ENCODE measurements at regions not wholly inside any gene's neighbourhood (a gene's known extent, or its start where the extent isn't known, plus 50 kb on each side); places are given as distances from the start of the nearest gene placed in this dataset.
"Not testable (repeated sequence)": the region's sequence is repeated elsewhere in the genome, so short reads cannot be mapped to it uniquely, and the experiment has no call there.

- not testable (repeated sequence) for DNase-seq
These were observed 197.4 kb downstream of the BANP start for GRCh38 chr16:88148682-88149081.

DNA sequence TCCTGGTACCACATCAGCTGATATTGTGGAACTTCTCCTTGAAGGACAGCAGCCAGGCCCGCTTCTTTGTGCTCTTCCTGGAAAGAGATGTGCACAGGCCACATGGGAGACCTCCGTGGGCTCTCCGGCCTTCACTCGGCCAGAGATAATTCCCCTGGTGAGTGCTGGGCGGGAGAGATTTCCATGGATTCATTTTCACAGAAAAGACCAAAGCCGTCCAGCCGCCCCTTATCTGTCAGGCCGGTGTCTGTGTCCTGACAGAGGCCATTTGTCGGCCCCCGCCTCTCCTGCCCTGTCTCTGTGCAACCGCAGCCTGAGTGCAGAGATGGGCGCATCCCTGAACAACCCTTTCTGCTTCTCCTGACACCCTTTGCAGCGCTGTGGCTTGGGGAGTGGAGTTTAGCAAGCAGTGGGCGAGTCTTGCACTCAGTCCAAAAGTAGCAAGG is 197.9 kb downstream of the BANP start:
- DNase-seq, result not testable (repeated sequence)

DNA sequence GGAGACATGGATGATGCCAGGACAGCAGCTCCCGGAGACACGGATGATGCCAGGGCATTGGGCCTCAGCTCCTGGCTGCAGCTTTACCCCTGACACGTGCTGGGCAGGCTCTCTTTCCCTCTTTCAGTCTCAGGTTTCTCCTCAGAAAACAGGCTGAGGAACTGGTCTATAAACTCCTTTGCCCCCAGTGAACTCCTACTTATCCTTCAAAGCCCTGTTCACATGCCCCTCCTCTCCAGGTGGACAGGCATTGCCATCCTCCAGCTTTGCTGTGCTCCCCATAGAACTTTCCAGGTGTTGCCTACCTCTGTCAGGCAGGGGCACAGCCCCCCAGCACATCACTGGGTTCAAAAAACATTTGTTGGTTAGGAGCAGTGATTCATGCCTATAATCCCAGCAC is 198.4 kb downstream of the BANP start:
- DNase-seq, result not testable (repeated sequence)

DNA sequence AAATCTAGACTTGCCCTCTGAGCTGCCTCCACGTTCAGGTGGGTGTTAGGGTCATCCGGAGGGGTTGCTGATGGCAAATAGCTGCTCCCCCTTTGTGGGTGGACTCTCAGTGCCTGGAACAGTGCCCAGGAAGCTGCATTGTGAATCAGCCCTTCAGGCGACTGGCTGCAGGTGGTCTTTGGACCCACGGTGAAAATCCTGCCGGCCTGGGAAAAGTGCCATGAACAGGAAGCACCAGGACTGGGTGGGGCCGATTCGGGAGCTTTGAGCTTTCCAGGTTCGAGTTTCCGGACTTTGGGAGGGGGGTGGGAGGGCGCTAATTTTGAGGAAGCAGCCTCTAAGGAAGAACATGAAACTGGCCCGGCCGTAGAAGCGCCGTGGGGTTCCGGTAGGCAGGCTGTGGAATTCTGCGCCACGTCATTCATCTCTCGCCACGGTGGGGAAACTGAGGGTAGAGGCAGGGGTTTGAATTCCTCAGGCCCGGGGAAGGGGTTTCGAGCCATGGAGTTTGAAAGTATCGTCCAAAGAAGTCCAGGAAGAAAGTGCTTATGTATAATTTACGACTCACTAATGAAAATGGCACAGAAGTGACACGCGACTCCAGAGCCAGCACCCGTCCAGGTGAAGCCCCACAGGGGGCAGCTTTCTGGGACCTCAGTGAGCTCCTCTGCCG is 199.4 kb downstream of the BANP start:
- DNase-seq, result not testable (repeated sequence)

- DNase-seq, result not testable (repeated sequence)
These were observed 199.9 kb downstream of the BANP start for GRCh38 chr16:88151129-88151499.

GRCh38 chr16:88151859-88152843 is 200.9 kb downstream of the BANP start:
- not testable (repeated sequence) for DNase-seq

- not testable (repeated sequence) for DNase-seq
These were observed 201.6 kb downstream of the BANP start for GRCh38 chr16:88152879-88153278.

DNA sequence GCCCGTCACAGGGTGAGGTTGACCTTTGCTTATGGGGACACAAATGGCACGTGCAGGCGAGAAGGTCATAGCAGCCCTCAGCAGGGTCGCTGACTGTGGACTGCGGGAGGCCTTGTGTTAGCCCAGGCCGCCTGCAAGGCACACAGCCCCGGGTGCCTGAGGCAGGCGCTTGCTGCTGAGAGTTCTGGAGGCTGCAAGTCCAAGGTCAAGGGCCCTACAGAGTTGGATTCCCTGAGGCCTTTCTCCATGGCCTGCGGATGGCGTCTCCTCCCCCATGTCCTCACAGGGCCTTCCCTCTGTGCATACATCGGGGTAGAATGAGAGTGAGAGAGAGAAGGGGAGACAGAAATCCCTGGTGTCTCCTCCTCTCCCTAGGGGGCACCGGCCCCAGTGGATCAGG is 202.3 kb downstream of the BANP start:
- not testable (repeated sequence) for DNase-seq

GRCh38 chr16:88154886-88155285 is 203.7 kb downstream of the BANP start:
- DNase-seq, result not testable (repeated sequence)

- DNase-seq, result not testable (repeated sequence)
These were observed 204.4 kb downstream of the BANP start for GRCh38 chr16:88155681-88156080.

DNA sequence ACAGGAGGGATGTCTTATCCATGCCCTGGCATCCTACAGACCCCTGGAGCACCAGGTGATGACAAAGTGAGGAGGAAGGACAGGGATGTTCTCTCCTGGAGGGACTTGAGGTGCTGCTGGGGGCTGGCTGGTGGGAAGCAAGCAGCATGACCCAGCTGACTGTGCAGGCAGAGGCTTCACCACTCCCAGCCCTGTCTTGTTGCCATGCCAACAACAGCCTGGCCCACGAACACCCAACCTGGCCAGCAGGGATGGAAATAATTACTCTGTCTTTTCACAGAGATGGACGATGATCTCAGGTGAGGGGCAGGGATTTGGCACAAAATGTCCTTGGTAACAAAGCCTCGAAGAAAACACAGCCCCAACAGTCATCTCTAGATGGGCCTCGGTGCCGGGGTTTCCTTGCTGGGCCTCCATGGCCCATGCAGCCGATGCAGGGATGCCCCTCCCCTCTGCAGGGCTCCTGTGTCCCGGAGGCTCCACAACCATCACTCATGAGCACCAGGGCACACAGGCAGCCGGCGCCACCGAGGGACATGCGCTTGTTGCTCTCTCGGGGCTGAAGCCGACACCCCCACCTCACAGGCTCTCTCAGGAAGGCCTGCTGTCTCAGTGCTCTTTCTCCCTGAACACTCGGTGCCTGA is 205.5 kb downstream of the BANP start:
- not testable (repeated sequence) for DNase-seq

DNA sequence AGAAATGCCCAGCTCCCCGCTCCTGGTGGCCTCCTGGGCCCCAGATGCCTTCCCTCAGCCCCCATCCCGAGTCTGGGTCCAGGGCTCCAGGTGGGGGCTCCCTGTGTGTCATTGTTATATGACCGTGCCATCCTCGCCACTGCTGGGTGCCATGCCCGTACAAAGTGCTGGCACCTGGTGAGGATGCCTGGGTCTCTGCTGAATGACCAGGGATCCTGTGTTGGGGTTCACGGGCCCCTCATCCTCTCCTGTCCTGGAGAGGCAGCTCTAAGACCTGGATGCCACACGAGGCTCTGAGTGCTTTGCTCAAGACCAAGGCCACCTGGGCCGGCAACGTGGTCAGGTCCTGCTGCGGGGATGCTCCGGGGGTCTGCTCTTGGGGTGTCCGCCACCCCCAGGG is 206.5 kb downstream of the BANP start:
- DNase-seq, result not testable (repeated sequence)

- not testable (repeated sequence) for DNase-seq
These were observed 207.2 kb downstream of the BANP start for GRCh38 chr16:88158256-88159045.

GRCh38 chr16:88159046-88159896 is 208.0 kb downstream of the BANP start:
- not testable (repeated sequence) for DNase-seq

DNA sequence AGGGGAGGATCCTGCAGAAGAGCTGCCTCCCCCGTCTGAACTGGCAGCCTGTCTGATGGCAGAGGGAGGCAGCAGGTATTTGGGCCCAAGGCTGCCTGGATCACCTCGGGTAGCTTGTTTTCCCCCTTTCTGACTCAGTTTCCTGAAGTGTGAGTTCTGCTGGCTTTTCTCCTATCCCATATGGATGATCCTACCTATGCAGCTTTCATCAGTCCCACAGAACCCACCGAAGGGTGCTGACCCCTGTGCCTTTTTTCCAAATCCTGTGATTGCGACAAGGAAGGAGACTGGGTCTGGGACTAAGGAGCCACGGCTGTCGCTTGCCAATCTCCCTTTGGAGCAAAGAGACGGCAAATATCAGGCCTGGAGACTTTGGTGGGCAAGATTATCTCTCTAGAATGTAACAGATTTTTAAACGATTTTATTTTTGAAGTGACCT is 208.7 kb downstream of the BANP start:
- DNase-seq, result not testable (repeated sequence)

GRCh38 chr16:88161191-88161590 is 210.0 kb downstream of the BANP start:
- not testable (repeated sequence) for DNase-seq

GRCh38 chr16:88161623-88162275 is 210.5 kb downstream of the BANP start:
- DNase-seq, result not testable (repeated sequence)

GRCh38 chr16:88162778-88163177 is 211.5 kb downstream of the BANP start:
- DNase-seq, result not testable (repeated sequence)

DNA sequence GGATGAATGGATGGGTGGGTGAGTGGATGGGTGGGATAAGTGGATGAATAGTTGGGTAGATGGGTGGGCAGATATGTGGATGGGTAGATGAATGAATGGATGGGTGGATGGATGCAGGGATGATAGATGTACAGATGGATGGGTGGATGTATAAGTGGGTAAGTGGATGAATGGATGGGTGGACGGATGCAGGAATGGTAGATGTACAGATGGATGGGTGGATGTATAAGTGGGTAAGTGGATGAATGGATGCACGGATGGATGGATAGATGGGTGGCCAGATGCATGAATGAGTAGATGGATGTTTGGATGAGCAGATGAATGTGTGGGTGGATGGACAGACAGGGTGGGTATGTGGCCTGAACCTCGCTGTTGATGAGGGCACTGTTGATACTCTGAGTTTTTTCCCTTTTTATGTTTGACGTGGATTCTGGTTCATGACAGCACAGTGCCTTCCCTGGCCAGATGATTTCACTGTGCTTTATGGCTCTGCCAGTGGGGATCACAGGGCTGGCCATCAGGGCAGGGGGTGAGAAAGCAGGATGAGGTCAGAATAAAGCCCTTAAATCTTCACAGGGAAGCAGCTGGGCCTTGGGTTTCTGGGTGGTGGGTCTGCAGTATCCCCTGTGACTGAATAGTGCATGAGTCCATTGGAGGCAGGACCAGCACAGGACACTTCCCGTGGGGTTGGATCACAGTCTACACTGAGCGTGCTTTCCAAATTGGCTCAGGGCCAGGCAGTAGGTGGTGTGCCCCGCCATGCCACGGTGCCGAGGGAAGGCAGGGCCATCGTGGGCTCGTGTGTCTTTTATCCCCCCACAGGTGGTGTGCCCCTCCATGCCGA is 213.2 kb downstream of the BANP start:
- not testable (repeated sequence) for DNase-seq

Data from CD4-positive, alpha-beta T cell treated with Interleukin-6 for 4 hours (primary cell).